Smooth muscle cell of the brain vasculature (primary cell): ENCODE measurements at regions not wholly inside any gene's neighbourhood (a gene's known extent, or its start where the extent isn't known, plus 50 kb on each side); places are given as distances from the start of the nearest gene placed in this dataset.

ENCODE experiments used
- DNase-seq: peaks from one replicate; pipeline ENCODE4 v3.0.0-alpha.2; 2012; ENCODE audit warnings: low read depth, low spot score

DNA sequence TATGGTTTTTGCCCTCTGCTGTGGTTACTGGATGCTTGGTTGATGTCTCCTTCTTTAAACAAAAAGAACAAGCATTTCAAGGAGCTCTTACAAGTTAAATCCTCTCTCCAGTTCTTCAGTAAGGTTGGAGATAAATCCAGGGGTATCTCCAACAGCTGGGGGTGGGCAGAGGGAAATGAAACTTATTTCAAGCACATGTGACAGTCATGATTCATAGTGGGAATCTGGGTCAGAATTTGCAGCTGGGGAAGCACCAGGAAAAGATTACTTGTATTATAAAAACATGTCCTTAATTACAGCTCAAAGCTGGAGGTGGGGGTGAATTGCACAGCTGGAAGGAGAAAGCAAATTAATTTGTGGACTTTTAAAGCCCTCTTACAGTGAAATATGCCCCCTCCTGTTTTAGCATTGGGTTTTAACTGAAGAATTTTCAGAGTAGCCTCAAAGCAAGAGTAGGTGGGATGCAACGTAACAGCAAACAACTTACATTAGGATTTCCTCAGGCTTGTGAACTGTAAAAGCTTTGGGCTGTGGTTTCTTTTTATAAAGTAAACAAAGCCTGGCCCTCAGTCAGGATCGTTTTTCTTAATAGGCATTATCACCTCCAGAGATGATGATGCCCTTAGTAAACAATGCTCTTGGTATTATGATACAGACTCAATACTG lies 596.4 kb downstream of the NYAP2 start:
- peak; percentile 32 for DNase-seq

DNA sequence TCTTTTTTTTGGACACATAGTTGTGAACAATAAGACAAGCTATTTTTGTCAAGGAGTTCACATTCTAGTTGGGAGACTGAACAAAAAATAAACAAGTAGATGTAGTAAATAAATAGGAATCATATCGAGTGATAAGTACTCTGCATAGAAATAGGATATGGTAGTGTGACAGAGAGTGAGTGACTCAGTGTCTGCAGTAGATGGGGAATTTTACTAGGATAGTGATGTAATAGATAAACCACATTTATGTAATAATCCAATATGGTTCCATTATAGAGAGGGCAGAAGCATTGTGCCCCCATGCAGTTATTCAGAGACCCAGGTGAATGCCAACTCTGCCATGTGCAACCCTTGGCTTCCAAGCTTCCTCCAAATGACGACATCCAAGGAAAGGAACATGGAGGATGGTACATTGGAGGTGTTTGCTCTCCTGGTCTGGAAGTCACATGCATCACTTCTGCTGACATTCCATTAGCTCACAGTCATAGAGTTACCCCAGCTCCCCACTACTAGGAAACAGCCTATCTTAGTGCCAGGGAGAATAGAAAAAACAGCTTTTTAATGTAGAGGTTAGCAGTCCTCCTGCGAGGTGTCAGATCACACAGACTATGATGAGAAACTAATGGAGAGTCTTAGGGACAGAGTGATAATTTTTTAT lies 595.4 kb downstream of the NYAP2 start:
- no peak for DNase-seq

- no peak for DNase-seq
Measured at GRCh38 chr2:225993430-225993829, 593.9 kb downstream of the NYAP2 start.

DNA sequence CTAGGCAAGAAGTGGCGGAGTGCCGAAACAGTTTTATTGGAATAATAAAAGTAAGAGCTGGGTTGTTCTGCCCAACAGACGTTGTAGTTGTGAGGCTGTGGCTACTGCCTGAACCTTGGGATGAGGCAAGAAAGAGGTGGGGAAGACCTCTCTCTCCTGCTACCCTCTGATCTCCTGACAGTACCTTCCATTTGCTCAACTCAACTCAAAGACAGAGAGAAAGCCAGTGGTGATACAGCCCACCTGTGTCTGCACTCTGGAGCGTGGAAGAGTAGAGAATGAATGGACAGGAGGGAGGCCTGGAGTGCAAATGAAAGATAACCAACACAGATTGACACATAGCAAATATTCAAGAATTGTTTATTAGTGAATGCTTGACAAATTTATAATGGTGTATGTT lies 590.3 kb downstream of the NYAP2 start:
- DNase-seq = no peak

GRCh38 chr2:225980372-225980771 lies 580.9 kb downstream of the NYAP2 start:
- no peak for DNase-seq

DNA sequence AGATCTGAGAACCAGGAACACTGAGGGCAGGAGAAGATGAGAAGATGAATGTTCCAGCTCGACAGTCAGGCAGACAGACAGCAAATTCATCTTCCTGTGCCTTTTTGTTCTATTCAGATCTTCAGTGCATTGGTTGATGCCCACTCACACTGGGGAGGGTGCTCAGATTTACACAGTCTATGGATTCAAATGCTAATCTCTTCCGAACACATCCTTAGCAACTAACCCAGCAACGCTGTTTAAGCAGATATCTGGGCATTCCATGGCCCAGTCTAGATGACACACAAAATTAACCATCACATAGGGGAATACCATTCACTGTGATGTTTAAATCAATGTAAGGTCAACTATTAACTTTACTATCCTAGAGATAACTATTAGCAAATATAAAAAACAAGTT lies 571.9 kb downstream of the NYAP2 start:
- DNase-seq = no peak

GRCh38 chr2:225948903-225949302 lies 549.4 kb downstream of the NYAP2 start:
- DNase-seq = no peak

DNA sequence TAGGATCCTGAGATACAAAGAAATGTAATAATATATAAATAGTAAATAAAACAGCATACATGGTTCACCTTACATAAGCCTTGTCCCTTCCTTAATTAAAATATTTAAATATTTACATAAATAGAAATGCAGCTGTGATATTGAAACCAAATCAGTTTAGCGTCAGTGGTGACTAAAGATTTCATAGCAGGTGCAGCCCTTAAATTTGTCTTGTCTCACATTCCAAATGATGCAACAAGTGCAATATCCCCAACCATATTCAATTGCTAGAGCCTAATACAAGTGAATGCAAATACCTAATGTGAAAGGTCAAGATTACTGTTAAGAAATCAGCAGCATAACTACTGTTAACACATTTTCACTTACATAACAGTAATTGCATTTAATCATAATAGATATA lies 539.5 kb downstream of the NYAP2 start:
- DNase-seq = no peak

DNA sequence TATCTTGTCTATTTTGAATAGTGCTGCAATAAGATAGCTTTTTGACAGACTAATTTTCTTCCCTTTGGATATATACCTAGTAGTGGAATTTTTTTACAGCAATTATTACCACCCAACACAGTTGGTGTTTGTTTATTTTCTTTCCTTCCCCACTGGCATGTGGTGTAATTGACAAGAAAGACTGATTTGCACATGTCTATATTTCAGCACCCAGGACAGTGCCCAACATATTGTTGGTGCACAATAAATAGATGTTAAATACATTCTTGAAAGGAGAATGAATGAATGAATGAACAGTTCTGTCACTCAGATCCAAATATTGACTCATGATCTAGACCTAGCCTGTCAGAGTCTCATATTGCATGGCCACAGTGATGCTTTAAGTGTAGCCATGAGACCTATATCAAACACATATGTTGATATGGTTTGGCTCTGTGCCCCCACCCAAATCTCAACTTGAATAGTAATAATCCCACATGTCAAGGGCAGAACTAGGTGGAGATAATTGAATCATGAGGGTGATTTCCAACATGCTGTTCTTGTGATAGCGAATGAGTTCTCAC lies 538.2 kb downstream of the NYAP2 start:
- DNase-seq = no peak

DNA sequence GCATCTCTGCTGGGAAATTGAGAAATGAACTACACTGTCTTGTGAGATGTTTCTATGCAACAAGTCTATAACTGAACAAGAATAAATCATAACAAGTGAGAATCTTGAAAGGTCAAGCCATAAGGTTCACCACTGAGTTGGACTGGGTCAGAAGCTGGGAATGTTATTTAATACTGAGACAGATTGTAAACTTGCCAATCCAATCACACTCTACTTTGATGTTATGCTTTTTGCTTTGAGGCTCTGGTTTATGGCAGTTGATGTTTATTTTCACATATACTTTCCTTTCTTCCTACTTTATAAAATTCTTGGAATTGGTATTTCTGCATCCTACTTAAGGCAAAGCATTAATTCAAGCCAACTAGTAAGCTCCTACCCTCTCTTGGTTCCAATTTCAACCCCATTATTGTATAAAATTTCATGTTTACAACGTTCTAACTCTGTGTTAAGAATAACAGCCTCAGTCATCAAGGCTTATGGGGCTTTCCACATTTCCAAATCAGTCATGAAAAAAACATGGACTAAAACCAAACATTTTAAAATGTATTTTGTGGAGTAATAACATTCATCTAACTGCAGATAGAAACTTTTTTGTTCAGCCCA lies 533.4 kb downstream of the NYAP2 start:
- peak; percentile 31 for DNase-seq

DNA sequence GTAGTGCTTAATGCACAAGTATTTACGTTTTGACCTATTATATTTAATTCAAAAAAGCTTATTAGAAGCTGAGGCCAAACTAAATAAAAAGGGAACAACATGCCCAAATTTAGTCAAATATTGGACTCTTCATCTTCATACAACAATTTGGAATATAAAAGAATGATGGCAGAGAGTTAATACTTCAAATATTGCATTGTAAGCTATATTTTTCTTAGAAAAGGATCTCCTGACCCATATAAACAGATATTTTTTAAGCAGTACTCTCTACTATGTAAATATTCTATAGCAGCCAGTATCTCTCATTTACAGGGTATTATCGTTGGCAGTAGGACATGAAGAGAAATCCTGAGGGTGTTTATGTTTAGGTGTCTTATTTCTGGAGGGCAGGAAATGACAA lies 531.2 kb downstream of the NYAP2 start:
- DNase-seq = no peak

- no peak for DNase-seq
Measured at GRCh38 chr2:225920621-225921220, 521.2 kb downstream of the NYAP2 start.

- DNase-seq = no peak
Measured at GRCh38 chr2:225916692-225917091, 517.2 kb downstream of the NYAP2 start.

DNA sequence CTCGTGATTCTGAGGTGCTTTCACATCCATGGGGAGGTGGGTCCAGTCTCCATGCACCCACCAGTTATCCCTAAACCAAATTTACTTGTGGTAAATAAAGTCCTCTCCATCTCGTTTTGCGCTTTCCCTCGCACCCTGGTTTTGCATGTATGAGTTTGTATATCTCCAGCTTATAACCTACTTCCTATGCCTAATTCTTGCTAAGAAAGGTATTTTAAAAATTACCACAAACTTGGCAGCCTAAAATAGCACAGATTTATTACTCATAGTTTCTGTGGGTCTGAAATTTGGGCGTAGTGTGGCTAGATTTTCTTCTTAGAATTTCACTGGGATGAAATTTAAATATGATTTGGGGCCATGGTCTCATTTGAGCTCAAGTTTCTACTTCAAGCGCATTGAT lies 511.5 kb downstream of the NYAP2 start:
- no peak for DNase-seq

DNA sequence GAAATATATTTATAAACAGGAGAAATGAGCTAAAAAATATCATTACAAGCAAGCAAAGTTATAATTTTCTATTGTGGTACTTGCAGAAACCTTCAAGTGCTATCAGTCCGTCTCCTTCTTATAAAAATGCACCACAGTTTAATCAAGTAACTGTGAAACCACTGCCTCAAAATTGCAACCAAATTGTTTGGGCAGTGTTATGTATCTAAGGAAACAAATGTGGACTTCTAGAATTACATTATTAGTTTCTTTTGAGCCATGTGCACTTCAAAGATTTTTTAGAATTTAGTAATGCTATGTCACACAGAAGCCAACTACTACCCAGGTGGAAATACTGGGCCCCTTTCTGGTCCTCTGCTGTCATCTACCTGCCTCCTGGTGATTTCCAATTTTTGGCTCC lies 495.6 kb downstream of the NYAP2 start:
- DNase-seq = no peak

GRCh38 chr2:225894236-225894980 lies 494.9 kb downstream of the NYAP2 start:
- peak; percentile 41 for DNase-seq

DNA sequence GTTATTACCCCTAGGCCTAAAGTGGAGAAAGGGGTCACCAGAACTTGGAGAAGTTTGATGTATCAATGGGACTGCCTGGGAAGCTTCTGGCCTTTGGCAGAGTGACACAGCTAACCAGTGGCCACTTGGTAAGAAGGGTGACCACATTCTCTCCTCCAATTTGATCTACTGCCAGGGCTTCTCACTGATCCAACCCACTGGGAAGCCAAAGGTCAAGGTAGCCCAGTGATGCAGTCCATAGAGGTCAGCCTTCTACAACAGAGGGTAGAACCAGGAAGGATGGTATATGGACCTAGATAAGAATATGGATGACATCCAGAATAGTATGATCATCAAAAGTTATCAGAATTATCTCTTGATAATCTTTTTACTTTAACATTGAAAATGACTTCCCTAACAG lies 493.6 kb downstream of the NYAP2 start:
- DNase-seq = no peak

GRCh38 chr2:225891771-225892170 lies 492.3 kb downstream of the NYAP2 start:
- no peak for DNase-seq

GRCh38 chr2:225891013-225891412 lies 491.5 kb downstream of the NYAP2 start:
- DNase-seq = no peak

DNA sequence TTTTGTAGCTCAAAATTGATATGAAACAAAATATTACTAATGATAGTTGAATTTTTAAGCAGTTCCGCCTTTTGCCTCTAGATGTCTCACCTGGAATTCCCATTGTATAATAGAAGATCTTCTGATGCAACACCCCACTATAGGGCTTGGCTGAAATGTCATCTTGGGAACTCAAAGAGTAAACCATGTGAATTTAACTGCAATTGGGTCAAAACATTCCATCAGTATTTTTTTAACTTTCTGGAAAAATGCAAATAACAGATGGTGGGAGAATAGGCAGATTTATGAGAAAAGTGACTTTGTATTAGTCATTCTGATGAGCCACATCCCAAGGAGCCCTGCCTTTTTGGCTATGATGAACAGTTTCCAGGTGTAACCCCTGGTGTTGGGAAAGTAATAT lies 489.9 kb downstream of the NYAP2 start:
- DNase-seq = peak; percentile 26

DNA sequence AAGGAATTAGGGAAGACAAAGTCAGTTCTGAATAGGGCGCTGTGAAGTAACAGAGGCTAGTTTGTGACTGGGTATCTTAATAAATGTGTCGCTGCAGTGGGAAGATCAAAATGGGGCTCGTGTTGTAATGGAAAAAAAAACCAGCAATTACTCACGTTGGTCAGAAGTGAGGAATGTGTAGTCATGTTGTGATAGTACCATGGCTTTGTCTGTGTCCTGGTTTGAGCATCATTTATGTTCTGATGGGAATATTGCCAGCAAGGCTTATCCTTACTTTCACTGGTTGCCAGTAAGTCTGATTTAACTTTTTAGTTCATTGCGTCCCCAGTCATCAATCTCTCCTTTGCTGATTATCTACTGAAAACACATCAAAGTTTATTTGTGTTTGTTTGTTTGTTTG lies 467.6 kb downstream of the NYAP2 start:
- no peak for DNase-seq

DNA sequence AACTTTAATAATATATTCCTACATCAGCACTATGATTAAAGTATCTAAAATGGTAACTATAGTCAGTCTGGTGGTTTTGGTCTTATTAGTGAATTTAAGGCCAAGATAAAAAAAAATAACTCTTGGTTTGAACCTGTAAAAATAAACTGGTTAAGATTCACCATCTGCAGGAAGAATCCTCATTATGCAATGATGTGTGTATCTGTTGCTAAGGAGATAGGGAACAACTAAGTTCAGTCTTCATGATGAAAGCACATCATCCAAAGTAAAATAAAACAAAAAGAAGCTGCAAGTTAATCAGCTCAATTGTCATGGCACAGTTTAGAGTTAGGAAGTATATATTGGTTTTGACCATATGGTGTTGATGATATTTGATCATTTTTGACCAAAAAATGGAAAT lies 466.0 kb downstream of the NYAP2 start:
- no peak for DNase-seq
